ENCODE measurements at regions not wholly inside any gene's neighbourhood (a gene's known extent, or its start where the extent isn't known, plus 50 kb on each side); places are given as distances from the start of the nearest gene placed in this dataset.

DNA sequence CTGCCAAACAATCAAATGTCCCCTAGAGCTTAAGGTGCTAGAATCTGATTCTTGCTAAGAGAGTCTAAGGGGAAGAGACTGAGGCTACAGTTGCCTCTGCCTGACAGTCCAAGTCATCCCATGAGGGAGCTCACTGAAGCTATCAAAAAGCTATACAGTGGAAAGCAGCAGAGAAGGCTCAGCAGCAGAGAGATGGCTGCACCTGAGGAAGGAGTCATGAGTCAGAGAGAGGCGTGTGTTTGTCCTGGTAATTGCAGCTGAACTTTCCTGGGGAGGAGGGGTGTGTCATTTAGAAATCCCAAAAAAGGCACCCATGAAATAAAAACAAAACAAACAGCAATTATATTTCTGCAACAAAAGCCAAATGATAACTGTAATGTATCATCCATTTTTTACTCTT lies 305.2 kb upstream of the UBE2E3 start:
- Histone ChIP-seq H3K27me3 (ENCODE audit: control insufficient read depth, insufficient read depth, low read length) (no peaks in the 10 kb centered on the region), H3K9me3 (ENCODE audit: control insufficient read depth, insufficient read depth, low read length) (no peaks in the 10 kb centered on the region), H3K27ac (ENCODE audit: low read depth, low read length) (no peak overlapping the region), H3K4me1 (ENCODE audit: control insufficient read depth, insufficient read depth, low read length) (peaks cover 11% of the 10 kb centered on the region), H3K4me3 (ENCODE audit: low read depth, low read length) (no peak overlapping the region), H3K9ac (ENCODE audit: low read depth, low read length) (no peak overlapping the region), H3K36me3 (ENCODE audit: control insufficient read depth, insufficient read depth, low read length) (no peaks in the 10 kb centered on the region)

DNA sequence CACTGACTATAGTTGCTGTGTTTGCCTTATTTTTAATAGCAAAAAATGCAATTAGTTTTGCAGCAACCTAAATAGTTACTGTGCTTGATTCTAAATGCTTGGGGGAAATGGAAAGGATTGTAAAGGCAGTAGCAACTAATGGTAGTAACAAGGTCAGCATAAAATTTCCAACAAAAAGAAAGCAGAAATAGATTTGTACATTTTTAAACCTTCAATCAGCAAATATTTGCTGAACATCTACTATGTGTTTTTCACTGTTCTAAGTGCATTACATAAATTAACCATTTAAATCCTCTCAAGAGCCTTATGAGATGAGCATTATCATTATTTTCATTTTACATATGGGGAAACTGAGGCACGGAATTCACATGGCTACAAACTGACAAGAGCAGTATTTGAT lies 308.0 kb upstream of the UBE2E3 start:
- Histone ChIP-seq H3K9ac (ENCODE audit: low read depth, low read length) (no peak overlapping the region), H3K9me3 (ENCODE audit: control insufficient read depth, insufficient read depth, low read length) (no peaks in the 10 kb centered on the region), H3K27ac (ENCODE audit: low read depth, low read length) (no peak overlapping the region), H3K4me3 (ENCODE audit: low read depth, low read length) (no peak overlapping the region), H3K4me1 (ENCODE audit: control insufficient read depth, insufficient read depth, low read length) (no peaks in the 10 kb centered on the region), H3K27me3 (ENCODE audit: control insufficient read depth, insufficient read depth, low read length) (no peaks in the 10 kb centered on the region), H3K36me3 (ENCODE audit: control insufficient read depth, insufficient read depth, low read length) (no peaks in the 10 kb centered on the region)

GRCh38 chr2:180670302-180671003 lies 310.0 kb upstream of the UBE2E3 start:
- Histone ChIP-seq H3K36me3 (ENCODE audit: control insufficient read depth, insufficient read depth, low read length) (no peaks in the 10 kb centered on the region), H3K9me3 (ENCODE audit: control insufficient read depth, insufficient read depth, low read length) (no peaks in the 10 kb centered on the region), H3K4me3 (ENCODE audit: low read depth, low read length) (no peak overlapping the region), H3K4me1 (ENCODE audit: control insufficient read depth, insufficient read depth, low read length) (no peaks in the 10 kb centered on the region), H3K27me3 (ENCODE audit: control insufficient read depth, insufficient read depth, low read length) (no peaks in the 10 kb centered on the region), H3K27ac (ENCODE audit: low read depth, low read length) (no peak overlapping the region), H3K9ac (ENCODE audit: low read depth, low read length) (no peak overlapping the region)

- Histone ChIP-seq H3K9ac (ENCODE audit: low read depth, low read length) (no peak overlapping the region), H3K36me3 (ENCODE audit: control insufficient read depth, insufficient read depth, low read length) (no peaks in the 10 kb centered on the region), H3K27me3 (ENCODE audit: control insufficient read depth, insufficient read depth, low read length) (no peaks in the 10 kb centered on the region), H3K27ac (ENCODE audit: low read depth, low read length) (no peak overlapping the region), H3K9me3 (ENCODE audit: control insufficient read depth, insufficient read depth, low read length) (no peaks in the 10 kb centered on the region), H3K4me3 (ENCODE audit: low read depth, low read length) (no peak overlapping the region), H3K4me1 (ENCODE audit: control insufficient read depth, insufficient read depth, low read length) (no peaks in the 10 kb centered on the region)
Observed at GRCh38 chr2:180669016-180669415, 311.4 kb upstream of the UBE2E3 start.

- no peak overlapping the region for H3K4me3 ChIP-seq (ENCODE audit: low read depth, low read length)
Observed at GRCh38 chr2:180664507-180664906, 315.9 kb upstream of the UBE2E3 start.

GRCh38 chr2:180662941-180663471 lies 317.4 kb upstream of the UBE2E3 start:
- Histone ChIP-seq H3K4me3 (ENCODE audit: low read depth, low read length) (no peak overlapping the region), H3K4me1 (ENCODE audit: control insufficient read depth, insufficient read depth, low read length) (no peaks in the 10 kb centered on the region), H3K27ac (ENCODE audit: low read depth, low read length) (no peak overlapping the region), H3K9ac (ENCODE audit: low read depth, low read length) (no peak overlapping the region), H3K9me3 (ENCODE audit: control insufficient read depth, insufficient read depth, low read length) (no peaks in the 10 kb centered on the region), H3K27me3 (ENCODE audit: control insufficient read depth, insufficient read depth, low read length) (no peaks in the 10 kb centered on the region), H3K36me3 (ENCODE audit: control insufficient read depth, insufficient read depth, low read length) (no peaks in the 10 kb centered on the region)

More at GRCh38 chr2:180664507-180664906, 315.9 kb upstream of the UBE2E3 start:
- H3K4me1 ChIP-seq (ENCODE audit: control insufficient read depth, insufficient read depth, low read length), result no peaks in the 10 kb centered on the region
- H3K36me3 ChIP-seq (ENCODE audit: control insufficient read depth, insufficient read depth, low read length), result no peaks in the 10 kb centered on the region
- no peaks in the 10 kb centered on the region for H3K27me3 ChIP-seq (ENCODE audit: control insufficient read depth, insufficient read depth, low read length)
- no peak overlapping the region for H3K9ac ChIP-seq (ENCODE audit: low read depth, low read length)
- no peak overlapping the region for H3K27ac ChIP-seq (ENCODE audit: low read depth, low read length)
- H3K9me3 ChIP-seq (ENCODE audit: control insufficient read depth, insufficient read depth, low read length), result no peaks in the 10 kb centered on the region

DNA sequence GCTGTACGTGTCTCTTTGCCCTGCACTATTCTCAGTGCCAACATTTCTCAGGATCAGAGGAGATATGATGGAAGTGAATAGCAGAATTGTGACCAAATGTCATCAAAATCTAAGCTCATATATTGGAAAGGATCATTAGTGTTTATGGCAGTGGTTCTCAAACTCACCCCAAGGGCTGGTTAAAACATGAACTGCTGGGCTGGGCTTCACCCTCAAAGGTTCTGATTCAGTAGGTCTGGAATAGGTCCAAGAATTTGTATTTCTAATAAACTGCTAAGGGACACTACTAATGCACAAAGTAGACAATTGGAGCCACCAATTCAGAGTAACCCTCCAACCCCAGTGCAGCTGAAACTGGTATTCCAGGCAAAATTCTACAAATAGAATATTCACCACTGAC lies 317.9 kb upstream of the UBE2E3 start:
- Histone ChIP-seq H3K4me1 (ENCODE audit: control insufficient read depth, insufficient read depth, low read length) (no peaks in the 10 kb centered on the region), H3K4me3 (ENCODE audit: low read depth, low read length) (no peak overlapping the region), H3K9me3 (ENCODE audit: control insufficient read depth, insufficient read depth, low read length) (no peaks in the 10 kb centered on the region), H3K36me3 (ENCODE audit: control insufficient read depth, insufficient read depth, low read length) (no peaks in the 10 kb centered on the region), H3K9ac (ENCODE audit: low read depth, low read length) (no peak overlapping the region), H3K27ac (ENCODE audit: low read depth, low read length) (no peak overlapping the region), H3K27me3 (ENCODE audit: control insufficient read depth, insufficient read depth, low read length) (no peaks in the 10 kb centered on the region)

DNA sequence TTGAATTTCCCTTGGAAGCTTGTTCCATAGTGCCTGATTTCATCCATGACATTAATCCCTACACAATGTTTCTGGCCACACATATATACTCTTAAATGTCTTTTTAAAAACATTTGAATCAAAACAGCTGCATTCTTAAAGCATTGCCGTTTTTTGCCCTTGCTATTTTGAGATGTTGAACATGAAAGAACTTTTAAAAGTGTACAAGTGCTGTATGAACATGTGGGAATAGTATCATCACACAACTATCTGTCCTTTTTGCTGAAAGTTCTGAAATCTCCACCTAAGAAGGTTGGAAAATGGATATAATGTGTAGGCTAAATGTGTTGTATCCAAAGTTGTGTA lies 318.7 kb upstream of the UBE2E3 start:
- Histone ChIP-seq H3K27me3 (ENCODE audit: control insufficient read depth, insufficient read depth, low read length) (no peaks in the 10 kb centered on the region), H3K4me3 (ENCODE audit: low read depth, low read length) (no peak overlapping the region), H3K27ac (ENCODE audit: low read depth, low read length) (no peak overlapping the region), H3K4me1 (ENCODE audit: control insufficient read depth, insufficient read depth, low read length) (peaks cover 4% of the 10 kb centered on the region; the same call in 1 of the 2 replicates), H3K36me3 (ENCODE audit: control insufficient read depth, insufficient read depth, low read length) (no peaks in the 10 kb centered on the region), H3K9ac (ENCODE audit: low read depth, low read length) (no peak overlapping the region), H3K9me3 (ENCODE audit: control insufficient read depth, insufficient read depth, low read length) (no peaks in the 10 kb centered on the region)

DNA sequence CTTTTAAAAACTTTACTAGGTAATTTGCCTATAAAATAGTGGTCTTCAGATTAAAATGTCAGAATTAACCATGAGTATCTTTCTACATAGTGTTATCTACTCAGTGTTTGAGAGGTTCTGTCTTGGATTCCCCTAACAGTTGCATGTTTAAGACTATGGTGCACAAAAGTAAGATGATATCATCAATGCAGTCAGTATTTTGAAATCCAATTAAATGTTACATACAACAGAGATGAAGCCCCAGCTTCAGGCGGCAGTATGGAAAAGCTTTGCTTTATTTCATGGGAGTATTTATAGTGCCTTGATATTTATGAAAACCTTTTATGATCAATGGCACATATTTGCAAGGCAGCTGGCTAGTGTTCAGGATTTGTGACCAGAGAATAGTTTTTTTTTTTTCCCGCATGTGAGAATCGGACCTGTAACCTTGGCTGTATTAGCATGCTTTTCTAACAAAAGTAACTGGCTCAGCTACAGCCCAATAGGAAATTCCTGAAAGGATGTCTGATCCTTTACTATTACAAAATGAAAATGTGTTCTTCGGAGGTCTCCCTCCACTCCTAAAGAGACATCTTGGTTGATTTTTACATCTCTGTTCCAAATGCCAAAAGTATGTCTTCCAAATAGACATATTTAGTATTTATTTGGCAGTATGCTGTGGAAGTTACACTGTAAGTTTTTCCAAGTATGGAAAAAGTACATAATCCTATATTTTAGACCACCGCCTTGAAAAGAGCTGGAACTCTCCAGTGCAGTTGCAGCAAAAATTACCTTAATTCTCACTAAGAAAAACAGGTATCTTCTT lies 319.3 kb upstream of the UBE2E3 start:
- H3K36me3 ChIP-seq (ENCODE audit: control insufficient read depth, insufficient read depth, low read length), result no peaks in the 10 kb centered on the region
- no peaks in the 10 kb centered on the region for H3K27me3 ChIP-seq (ENCODE audit: control insufficient read depth, insufficient read depth, low read length)
- H3K4me3 ChIP-seq (ENCODE audit: low read depth, low read length), result no peak overlapping the region
- H3K27ac ChIP-seq (ENCODE audit: low read depth, low read length), result no peak overlapping the region
- H3K9me3 ChIP-seq (ENCODE audit: control insufficient read depth, insufficient read depth, low read length), result no peaks in the 10 kb centered on the region
- H3K9ac ChIP-seq (ENCODE audit: low read depth, low read length), result no peak overlapping the region
- H3K4me1 ChIP-seq (ENCODE audit: control insufficient read depth, insufficient read depth, low read length), result peaks cover 10% of the 10 kb centered on the region; the same call in 1 of the 2 replicates

DNA sequence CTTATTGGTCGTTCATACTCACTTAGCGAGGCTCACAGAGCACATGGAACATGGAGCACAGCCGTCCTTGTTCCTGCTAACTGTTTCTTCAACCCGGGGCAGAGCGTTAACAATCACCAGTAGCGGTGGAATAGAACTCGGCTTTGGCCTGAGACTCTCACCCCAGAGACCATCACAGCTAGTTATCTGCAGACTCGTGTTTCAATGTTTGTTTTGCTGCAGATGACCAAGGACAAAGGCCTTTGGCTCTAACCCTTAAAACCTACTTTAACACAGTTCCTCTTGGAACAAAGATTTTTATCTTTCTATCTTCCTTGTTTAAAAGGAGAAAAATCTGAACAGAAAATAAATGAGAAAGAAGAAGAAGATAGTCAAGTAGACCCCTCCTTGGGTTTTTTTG lies 320.2 kb upstream of the UBE2E3 start:
- H3K4me3 ChIP-seq (ENCODE audit: low read depth, low read length), result no peak overlapping the region
- no peaks in the 10 kb centered on the region for H3K36me3 ChIP-seq (ENCODE audit: control insufficient read depth, insufficient read depth, low read length)
- H3K9me3 ChIP-seq (ENCODE audit: control insufficient read depth, insufficient read depth, low read length), result no peaks in the 10 kb centered on the region
- peaks cover 10% of the 10 kb centered on the region; the same call in 1 of the 2 replicates for H3K4me1 ChIP-seq (ENCODE audit: control insufficient read depth, insufficient read depth, low read length)
- no peak overlapping the region for H3K9ac ChIP-seq (ENCODE audit: low read depth, low read length)
- no peak overlapping the region for H3K27ac ChIP-seq (ENCODE audit: low read depth, low read length)
- H3K27me3 ChIP-seq (ENCODE audit: control insufficient read depth, insufficient read depth, low read length), result no peaks in the 10 kb centered on the region

- Histone ChIP-seq H3K36me3 (ENCODE audit: control insufficient read depth, insufficient read depth, low read length) (no peaks in the 10 kb centered on the region), H3K9ac (ENCODE audit: low read depth, low read length) (no peak overlapping the region), H3K27ac (ENCODE audit: low read depth, low read length) (peak overlapping the region; percentile 60), H3K27me3 (ENCODE audit: control insufficient read depth, insufficient read depth, low read length) (no peaks in the 10 kb centered on the region), H3K4me1 (ENCODE audit: control insufficient read depth, insufficient read depth, low read length) (peaks cover 10% of the 10 kb centered on the region; the same call in 1 of the 2 replicates), H3K9me3 (ENCODE audit: control insufficient read depth, insufficient read depth, low read length) (no peaks in the 10 kb centered on the region), H3K4me3 (ENCODE audit: low read depth, low read length) (no peak overlapping the region)
Observed at GRCh38 chr2:180657054-180657453, 323.4 kb upstream of the UBE2E3 start.

Measured in HUES48 (cell line).